Peyer's patch (tissue), 4 donors: ENCODE measurements at regions not wholly inside any gene's neighbourhood (a gene's known extent, or its start where the extent isn't known, plus 50 kb on each side); places are given as distances from the start of the nearest gene placed in this dataset.

Source experiments
- CTCF ChIP-seq, 6 experiments: fragments of 450-650 bp in 4 of 6; fragments of 200-600 bp in 2 of 6; sonication (generic) in 1 of 6; IDR thresholded peaks; one replicate each; pipeline ENCODE4 v1.5.1; 2017 to 2019; ENCODE audit warnings: antibody characterized with exemption in 6 of 6, mild to moderate bottlenecking in 3 of 6, moderate library complexity in 1 of 6
- POLR2A ChIP-seq, 2 donors: fragments of 450-650 bp; IDR thresholded peaks; one replicate each; pipeline ENCODE4 v1.5.1; 2017; ENCODE audit warnings: antibody characterized with exemption in 2 of 2, mild to moderate bottlenecking in 2 of 2, moderate library complexity in 2 of 2

- no peak for TF ChIP-seq CTCF (IDR thresholded peaks at IDR 0.05)
- no peak for TF ChIP-seq POLR2A (IDR thresholded peaks at IDR 0.05)
Observed at GRCh38 chr6:41418741-41419140, 83.3 kb downstream of the NCR2 start.
